Ovary (tissue), 7 donors: ENCODE measurements at regions not wholly inside any gene's neighbourhood (a gene's known extent, or its start where the extent isn't known, plus 50 kb on each side); places are given as distances from the start of the nearest gene placed in this dataset.

ENCODE experiments used
- DNase-seq, 5 donors: peaks; one replicate each; pipeline ENCODE4 v3.0.0-alpha.2; 2019 to 2020
- H3K27ac ChIP-seq, 2 donors: fragments of 200-600 bp; one replicate each; pipeline versions ENCODE4 v1.5.1 to v1.8.0; 2019 to 2022
- H3K27me3 ChIP-seq: fragments of 200-600 bp; one replicate; pipeline ENCODE4 v1.8.0; 2022
- H3K36me3 ChIP-seq: fragments of 200-600 bp; sonication (generic); one replicate; pipeline ENCODE4 v1.5.1; 2019
- H3K4me1 ChIP-seq: one replicate; pipeline ENCODE4 v1.8.1; 2013; ENCODE audit warnings: mild to moderate bottlenecking, moderate library complexity; ENCODE audit not compliant: insufficient read depth
- H3K4me3 ChIP-seq: fragments of 200-600 bp; sonication (generic); one replicate; pipeline ENCODE4 v1.5.1; 2017
- H3K9me3 ChIP-seq, 2 donors: fragments of 200-600 bp in 1 of 2; sonication (generic) in 1 of 2; one replicate each; pipeline versions ENCODE4 v1.5.1 to v1.8.1; 2013 to 2019; ENCODE audit warnings: mild to moderate bottlenecking in 1 of 2, moderate library complexity in 1 of 2
- CTCF ChIP-seq, 3 donors: fragments of 450-650 bp in 2 of 3; fragments of 200-600 bp in 1 of 3; IDR thresholded peaks; one replicate each; pipeline versions ENCODE4 v1.5.1 to v1.8.0; 2016 to 2022; ENCODE audit warnings: antibody characterized with exemption in 3 of 3, mild to moderate bottlenecking in 1 of 3
- EP300 ChIP-seq: sonication (generic); formaldehyde crosslinking; IDR thresholded peaks from one replicate; pipeline ENCODE4 v1.6.1; 2017; ENCODE audit warnings: antibody characterized with exemption
- POLR2A ChIP-seq: fragments of 450-650 bp; IDR thresholded peaks from one replicate; pipeline ENCODE4 v1.6.1; 2017; ENCODE audit warnings: antibody characterized with exemption, mild to moderate bottlenecking, moderate library complexity
- WGBS, 3 donors: extraction: QIAGEN DNeasy Blood & Tissue Kit in 1 of 3; methylation state at CpG; one replicate each; pipeline versions ENCODE4 v1.1.5 to v1.1.7; 2013 to 2017; 5-methylcytosine and 5-hydroxymethylcytosine counted together
- intact Hi-C, 4 donors: fragments of 100-400 bp; cut with DNase I; formaldehyde crosslinking; loops; one replicate each; pipeline versions ENCODE4 v1.11.0 to v1.15.1; 2022 to 2023
- donor health status: DM: no; HTN: no; CAD: no; lungs with moderate emphysema.
- donor health status: DM: no; HTN: no; CAD: no.
- donor health status: Bipolar disorder and iron deficiency.
- donor health status: DM: no; HTN: no; CAD: no.
- donor health status: DM: yes; HTN: yes; CAD: no.

- Histone ChIP-seq H3K27me3 (no peaks in the 10 kb centered on the region), H3K27ac (no peak overlapping the region), H3K4me3 (no peak overlapping the region), H3K36me3 (no peaks in the 10 kb centered on the region), H3K9me3 (no peaks in the 10 kb centered on the region), H3K4me1 (peaks cover 4% of the 10 kb centered on the region)
- WGBS, 3 donors = 84 to 91% (median 88%) methylated on average over 11 of the region's 11 CpGs
- TF ChIP-seq EP300 = no peak
- no peak for TF ChIP-seq CTCF (IDR thresholded peaks at IDR 0.05)
- no peak for TF ChIP-seq POLR2A
- no peak for DNase-seq
- intact Hi-C loops = no loop called here
Measured at GRCh38 chr2:9101763-9102425, 98.4 kb upstream of the MBOAT2 start.

- intact Hi-C loops = no loop called here
- DNase-seq = no peak
- no peak overlapping the region for H3K4me3 ChIP-seq
Measured at GRCh38 chr2:9100080-9100876, 96.8 kb upstream of the MBOAT2 start.

GRCh38 chr2:9099341-9099751, 95.9 kb upstream of the MBOAT2 start:
- Histone ChIP-seq H3K36me3 (no peaks in the 10 kb centered on the region), H3K27me3 (no peaks in the 10 kb centered on the region), H3K4me1 (peaks cover 10% of the 10 kb centered on the region), H3K27ac (no peak overlapping the region), H3K9me3 (no peaks in the 10 kb centered on the region), H3K4me3 (no peak overlapping the region)
- TF ChIP-seq EP300 = no peak
- no peak for TF ChIP-seq POLR2A
- no peak for TF ChIP-seq CTCF (IDR thresholded peaks at IDR 0.05)
- no peak for DNase-seq
- 40 to 64% (median 58%) methylated on average over 9 of the region's 9 CpGs for WGBS, 3 donors
- intact Hi-C loops = no loop called here

More at GRCh38 chr2:9100080-9100876, 96.8 kb upstream of the MBOAT2 start:
- 95 to 96% (median 96%) methylated on average over 10 of the region's 10 CpGs for WGBS, 3 donors
- TF ChIP-seq POLR2A (no peak), CTCF (IDR thresholded peaks at IDR 0.05) (no peak), EP300 (no peak)
- peaks cover 8% of the 10 kb centered on the region for H3K4me1 ChIP-seq
- no peaks in the 10 kb centered on the region for H3K9me3 ChIP-seq
- no peak overlapping the region for H3K27ac ChIP-seq
- H3K27me3 ChIP-seq = no peaks in the 10 kb centered on the region
- no peaks in the 10 kb centered on the region for H3K36me3 ChIP-seq

GRCh38 chr2:9097892-9098291, 94.4 kb upstream of the MBOAT2 start:
- H3K9me3 ChIP-seq = no peaks in the 10 kb centered on the region
- peaks cover 6% of the 10 kb centered on the region for H3K4me1 ChIP-seq
- no peaks in the 10 kb centered on the region for H3K36me3 ChIP-seq
- TF ChIP-seq CTCF (IDR thresholded peaks at IDR 0.05) (no peak), POLR2A (no peak), EP300 (no peak)
- whole genome bisulfite sequencing, 3 donors = 95 to 97% (median 96%) methylated on average over 7 of the region's 7 CpGs
- no peak overlapping the region for H3K27ac ChIP-seq
- no peak overlapping the region for H3K4me3 ChIP-seq
- H3K27me3 ChIP-seq = no peaks in the 10 kb centered on the region
- no peak for DNase-seq
- intact Hi-C loops = no loop called here
